SU-DHL-6 (cell line): ENCODE measurements at regions not wholly inside any gene's neighbourhood (a gene's known extent, or its start where the extent isn't known, plus 50 kb on each side); places are given as distances from the start of the nearest gene placed in this dataset.

Experiments used
- EZH2phosphoT487 ChIP-seq: fragments of 200-600 bp; sonication (generic), shearing (Covaris generic); conservative IDR thresholded peaks from 2 replicates; pipeline ENCODE4 v1.6.1; 2018; ENCODE audit warnings: mild to moderate bottlenecking, antibody characterized with exemption, low read length, moderate library complexity, mixed read lengths
- TF ChIP-seq, protein P1 (sequence below): fragments of 200-600 bp; sonication (generic); IDR thresholded peaks from one replicate; pipeline ENCODE4 v1.5.1; 2017; ENCODE audit warnings: antibody characterized with exemption, mild to moderate bottlenecking, low read length, moderate library complexity; ENCODE audit not compliant: insufficient read depth, poor library complexity, severe bottlenecking

DNA sequence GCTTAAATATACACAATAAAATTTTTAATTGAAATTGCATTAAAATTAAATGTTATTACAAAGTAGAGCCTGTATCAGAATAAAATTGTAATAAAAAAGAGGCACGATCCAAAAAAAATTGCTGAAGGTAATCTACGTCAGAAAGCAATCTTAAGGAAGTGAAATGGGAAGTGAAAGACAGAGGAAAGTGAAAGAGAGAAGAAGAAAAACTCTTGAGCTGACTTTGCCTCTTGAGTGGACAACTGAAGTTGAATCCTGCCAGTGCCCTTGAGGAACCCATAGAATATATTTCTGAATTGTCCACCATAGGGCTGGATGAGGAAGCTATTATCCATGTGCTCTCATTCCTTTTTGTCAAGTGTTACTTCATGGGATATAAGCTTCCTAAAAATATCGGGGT, 285.1 kb upstream of the STAC start:
- TF ChIP-seq, protein P1, sequence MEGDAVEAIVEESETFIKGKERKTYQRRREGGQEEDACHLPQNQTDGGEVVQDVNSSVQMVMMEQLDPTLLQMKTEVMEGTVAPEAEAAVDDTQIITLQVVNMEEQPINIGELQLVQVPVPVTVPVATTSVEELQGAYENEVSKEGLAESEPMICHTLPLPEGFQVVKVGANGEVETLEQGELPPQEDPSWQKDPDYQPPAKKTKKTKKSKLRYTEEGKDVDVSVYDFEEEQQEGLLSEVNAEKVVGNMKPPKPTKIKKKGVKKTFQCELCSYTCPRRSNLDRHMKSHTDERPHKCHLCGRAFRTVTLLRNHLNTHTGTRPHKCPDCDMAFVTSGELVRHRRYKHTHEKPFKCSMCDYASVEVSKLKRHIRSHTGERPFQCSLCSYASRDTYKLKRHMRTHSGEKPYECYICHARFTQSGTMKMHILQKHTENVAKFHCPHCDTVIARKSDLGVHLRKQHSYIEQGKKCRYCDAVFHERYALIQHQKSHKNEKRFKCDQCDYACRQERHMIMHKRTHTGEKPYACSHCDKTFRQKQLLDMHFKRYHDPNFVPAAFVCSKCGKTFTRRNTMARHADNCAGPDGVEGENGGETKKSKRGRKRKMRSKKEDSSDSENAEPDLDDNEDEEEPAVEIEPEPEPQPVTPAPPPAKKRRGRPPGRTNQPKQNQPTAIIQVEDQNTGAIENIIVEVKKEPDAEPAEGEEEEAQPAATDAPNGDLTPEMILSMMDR = no peak
- no peak for TF ChIP-seq EZH2phosphoT487
